Trophoblast cell (in vitro differentiated cells and primary cell): ENCODE measurements at regions not wholly inside any gene's neighbourhood (a gene's known extent, or its start where the extent isn't known, plus 50 kb on each side); places are given as distances from the start of the nearest gene placed in this dataset.

ENCODE experiments used
- DNase-seq, 2 donors: peaks; one replicate each; pipeline ENCODE4 v3.0.0-alpha.2; 2016
- H2AFZ ChIP-seq: 2 replicates; pipeline ENCODE4 v1.6.1; 2013; ENCODE audit warnings: low read length, moderate library complexity, mild to moderate bottlenecking; ENCODE audit not compliant: insufficient read depth, poor library complexity
- H2AK5ac ChIP-seq: 2 replicates; pipeline ENCODE4 v1.6.1; 2013; ENCODE audit warnings: mild to moderate bottlenecking, low read length
- H2BK120ac ChIP-seq: 2 replicates; pipeline ENCODE4 v1.6.1; 2013; ENCODE audit warnings: low read length, mild to moderate bottlenecking, moderate library complexity; ENCODE audit not compliant: insufficient read depth, poor library complexity
- H2BK12ac ChIP-seq: 2 replicates; pipeline ENCODE4 v1.6.1; 2013; ENCODE audit warnings: mild to moderate bottlenecking, low read length, moderate library complexity
- H2BK5ac ChIP-seq: 2 replicates; pipeline ENCODE4 v1.6.1; 2013; ENCODE audit warnings: low read length, low read depth, moderate library complexity, mild to moderate bottlenecking; ENCODE audit not compliant: poor library complexity
- H3K14ac ChIP-seq: 2 replicates; pipeline ENCODE4 v1.6.1; 2013; ENCODE audit warnings: mild to moderate bottlenecking, low read length
- H3K18ac ChIP-seq: 2 replicates; pipeline ENCODE4 v1.6.1; 2013; ENCODE audit warnings: mild to moderate bottlenecking, low read length
- H3K23ac ChIP-seq: 2 replicates; pipeline ENCODE4 v1.6.1; 2013; ENCODE audit warnings: low read length
- H3K27ac ChIP-seq: 2 replicates; pipeline ENCODE4 v1.5.1; 2013; ENCODE audit warnings: low read depth, mild to moderate bottlenecking, inconsistent platforms, low read length, moderate library complexity
- H3K27me3 ChIP-seq: 2 replicates; pipeline ENCODE4 v1.6.1; 2013; ENCODE audit warnings: inconsistent platforms, mild to moderate bottlenecking, low read length, moderate library complexity; ENCODE audit not compliant: insufficient read depth
- H3K36me3 ChIP-seq, 2 experiments: 1 replicate in 1 of 2; 2 replicates in 1 of 2; pipeline ENCODE4 v1.6.1; 2013; ENCODE audit warnings: low read length in 2 of 2, mild to moderate bottlenecking in 2 of 2, moderate library complexity in 1 of 2; ENCODE audit not compliant: insufficient read depth in 2 of 2, control insufficient read depth in 1 of 2
- H3K4ac ChIP-seq: 2 replicates; pipeline ENCODE4 v1.6.1; 2013; ENCODE audit warnings: low read depth, mild to moderate bottlenecking, low read length, moderate library complexity
- H3K4me1 ChIP-seq, 2 experiments: 1 replicate in 1 of 2; 2 replicates in 1 of 2; pipeline ENCODE4 v1.6.1; 2013; ENCODE audit warnings: low read length in 2 of 2, mild to moderate bottlenecking in 2 of 2, moderate library complexity in 1 of 2; ENCODE audit not compliant: insufficient read depth in 2 of 2, control insufficient read depth in 1 of 2
- H3K4me2 ChIP-seq: 2 replicates; pipeline ENCODE4 v1.6.1; 2013; ENCODE audit warnings: inconsistent platforms, mild to moderate bottlenecking, low read length, moderate library complexity
- H3K4me3 ChIP-seq: 2 replicates; pipeline ENCODE4 v1.5.1; 2013; ENCODE audit warnings: mild to moderate bottlenecking, low read depth, low read length, inconsistent platforms
- H3K79me1 ChIP-seq: one replicate; pipeline ENCODE4 v1.6.1; 2013; ENCODE audit warnings: low read length
- H3K79me2 ChIP-seq: 2 replicates; pipeline ENCODE4 v1.6.1; 2013; ENCODE audit warnings: low read length, mild to moderate bottlenecking; ENCODE audit not compliant: control insufficient read depth, insufficient read depth, poor library complexity
- H3K9ac ChIP-seq: 2 replicates; pipeline ENCODE4 v1.6.1; 2013; ENCODE audit warnings: mild to moderate bottlenecking, low read length
- H3K9me3 ChIP-seq: 2 replicates; pipeline ENCODE4 v1.6.1; 2013; ENCODE audit warnings: low read depth, mild to moderate bottlenecking, control low read depth, inconsistent platforms, low read length; ENCODE audit not compliant: insufficient read depth
- H4K12ac ChIP-seq: 2 replicates; pipeline ENCODE4 v1.6.1; 2013; ENCODE audit warnings: low read depth, mild to moderate bottlenecking, low read length, moderate library complexity
- H4K8ac ChIP-seq: 2 replicates; pipeline ENCODE4 v1.6.1; 2013; ENCODE audit warnings: low read depth, mild to moderate bottlenecking, low read length, moderate library complexity
- H4K91ac ChIP-seq: one replicate; pipeline ENCODE4 v1.6.1; 2013; ENCODE audit warnings: low read depth, mild to moderate bottlenecking, low read length, moderate library complexity
- WGBS: extraction: QIAGEN DNeasy Blood & Tissue Kit; methylation state at CpG from one replicate; pipeline ENCODE4 v1.1.7; 2013; ENCODE audit warnings: missing lambda C conversion rate; ENCODE audit not compliant: insufficient read length, insufficient coverage; ENCODE audit errors: extremely low coverage; 5-methylcytosine and 5-hydroxymethylcytosine counted together

DNA sequence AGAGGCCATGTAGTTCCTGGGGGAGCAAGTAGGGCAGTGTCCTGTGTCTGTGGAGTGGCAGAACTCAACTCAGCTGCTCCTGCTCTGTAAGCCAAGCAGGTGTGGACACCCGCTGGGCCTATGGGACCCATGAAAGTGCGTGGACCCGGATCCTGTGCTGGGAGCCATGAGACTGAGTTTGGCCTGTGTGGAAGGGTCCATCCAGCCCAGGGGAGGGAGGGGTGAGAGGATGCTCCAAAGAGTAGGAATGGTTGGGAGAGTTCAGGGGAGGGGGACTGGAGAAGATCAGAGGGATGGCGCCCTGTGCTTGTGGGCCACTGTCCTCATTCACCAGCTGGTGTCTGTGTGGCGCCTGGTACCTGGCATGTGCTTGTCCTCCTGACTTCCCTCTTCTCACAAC, 226.4 kb upstream of the HS6ST1 start:
- H2BK12ac ChIP-seq, result no peak overlapping the region
- no CpG with 5 or more reads among the region's 5 CpGs for WGBS
- no peak overlapping the region for H3K4ac ChIP-seq
- no peak overlapping the region for H3K4me3 ChIP-seq
- H3K79me1 ChIP-seq, result peaks cover 8% of the 10 kb centered on the region
- H3K36me3 ChIP-seq, result no peaks in the 10 kb centered on the region
- no peak overlapping the region for H3K14ac ChIP-seq
- no peak overlapping the region for H2BK120ac ChIP-seq
- no peak overlapping the region for H4K8ac ChIP-seq
- DNase-seq, result no peak
- no peak overlapping the region for H2BK5ac ChIP-seq
- peak overlapping the region; percentile 67 for H2AK5ac ChIP-seq
- no peak overlapping the region for H3K23ac ChIP-seq
- peaks cover 2% of the 10 kb centered on the region for H3K9me3 ChIP-seq
- H3K27me3 ChIP-seq, result no peaks in the 10 kb centered on the region
- no peak overlapping the region for H4K91ac ChIP-seq
- peaks cover 20 to 42% of the 10 kb centered on the region in 2 experiments for H3K4me1 ChIP-seq
- no peak overlapping the region for H2AFZ ChIP-seq
- no peak overlapping the region for H3K27ac ChIP-seq
- H4K12ac ChIP-seq, result no peak overlapping the region
- H3K4me2 ChIP-seq, result no peak overlapping the region
- H3K9ac ChIP-seq, result no peak overlapping the region
- H3K18ac ChIP-seq, result no peak overlapping the region
- no peaks in the 10 kb centered on the region for H3K79me2 ChIP-seq

DNA sequence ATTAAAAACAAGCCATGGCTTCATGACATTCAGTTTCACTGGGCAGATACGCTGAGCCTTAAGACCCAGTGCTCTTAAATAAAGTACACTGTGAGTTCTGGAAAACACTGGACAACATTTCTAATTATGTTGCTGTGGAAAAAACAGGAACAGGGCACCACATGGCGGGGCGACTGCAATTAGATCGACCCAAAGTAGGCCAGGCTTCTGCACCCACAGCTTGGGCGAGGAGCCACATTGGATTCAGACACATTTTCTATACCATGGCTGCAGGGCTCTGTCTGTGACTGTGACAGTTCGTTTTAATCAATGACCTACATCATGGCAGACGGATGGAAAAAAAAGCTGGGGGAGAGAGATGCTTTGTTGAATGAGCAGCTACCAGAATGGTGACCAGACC, 227.2 kb upstream of the HS6ST1 start:
- H4K12ac ChIP-seq, result no peak overlapping the region
- H2BK12ac ChIP-seq, result no peak overlapping the region
- H2BK120ac ChIP-seq, result no peak overlapping the region
- no peak overlapping the region for H4K91ac ChIP-seq
- H3K4ac ChIP-seq, result no peak overlapping the region
- H4K8ac ChIP-seq, result no peak overlapping the region
- H3K14ac ChIP-seq, result no peak overlapping the region
- H3K4me2 ChIP-seq, result no peak overlapping the region
- H3K18ac ChIP-seq, result no peak overlapping the region
- peaks cover 23 to 45% of the 10 kb centered on the region in 2 experiments for H3K4me1 ChIP-seq
- H3K36me3 ChIP-seq, result no peaks in the 10 kb centered on the region
- H3K23ac ChIP-seq, result no peak overlapping the region
- H3K79me2 ChIP-seq, result no peaks in the 10 kb centered on the region
- no peak overlapping the region for H3K9ac ChIP-seq
- no peak overlapping the region for H3K27ac ChIP-seq
- no peaks in the 10 kb centered on the region for H3K27me3 ChIP-seq
- H2AK5ac ChIP-seq, result no peak overlapping the region
- DNase-seq, result no peak
- H2AFZ ChIP-seq, result no peak overlapping the region
- peaks cover 2% of the 10 kb centered on the region for H3K9me3 ChIP-seq
- no peak overlapping the region for H2BK5ac ChIP-seq
- peaks cover 8% of the 10 kb centered on the region for H3K79me1 ChIP-seq
- no CpG with 5 or more reads among the region's 7 CpGs for WGBS
- H3K4me3 ChIP-seq, result no peak overlapping the region

DNA sequence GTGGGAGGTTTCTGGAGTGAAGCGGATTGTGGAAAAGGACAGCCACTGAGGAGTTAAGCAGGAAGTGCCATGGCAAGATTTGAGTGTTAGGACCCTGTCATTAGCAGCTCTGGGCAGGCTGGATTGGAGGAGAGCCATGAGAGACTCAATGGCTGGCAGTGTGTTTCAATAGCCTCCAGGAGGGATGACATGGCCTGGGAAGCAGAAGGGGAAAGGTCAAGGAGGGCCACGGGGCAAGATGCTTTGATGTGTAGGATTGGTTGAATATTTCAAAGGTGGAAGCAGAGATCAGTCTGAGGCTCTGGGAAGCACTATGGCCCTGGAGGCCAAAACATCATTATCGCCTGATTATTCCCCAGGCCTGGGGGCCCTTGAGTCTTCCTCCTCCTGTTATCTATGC, 229.0 kb upstream of the HS6ST1 start:
- no peak overlapping the region for H3K23ac ChIP-seq
- H2AFZ ChIP-seq, result no peak overlapping the region
- H3K9me3 ChIP-seq, result peaks cover 2% of the 10 kb centered on the region
- H2BK5ac ChIP-seq, result no peak overlapping the region
- H2BK12ac ChIP-seq, result no peak overlapping the region
- no peak overlapping the region for H3K9ac ChIP-seq
- H4K12ac ChIP-seq, result no peak overlapping the region
- WGBS, result no CpG with 5 or more reads among the region's 3 CpGs
- no peaks in the 10 kb centered on the region for H3K27me3 ChIP-seq
- DNase-seq, result peak; percentile 35 to 42
- H3K79me2 ChIP-seq, result no peaks in the 10 kb centered on the region
- no peak overlapping the region for H2AK5ac ChIP-seq
- H3K4me1 ChIP-seq, result peaks cover 21 to 43% of the 10 kb centered on the region in 2 experiments
- H2BK120ac ChIP-seq, result no peak overlapping the region
- no peak overlapping the region for H3K27ac ChIP-seq
- no peak overlapping the region for H4K91ac ChIP-seq
- no peak overlapping the region for H3K18ac ChIP-seq
- peaks cover 8% of the 10 kb centered on the region for H3K79me1 ChIP-seq
- H3K36me3 ChIP-seq, result no peaks in the 10 kb centered on the region
- no peak overlapping the region for H3K14ac ChIP-seq
- no peak overlapping the region for H3K4me2 ChIP-seq
- no peak overlapping the region for H3K4ac ChIP-seq
- no peak overlapping the region for H4K8ac ChIP-seq
- no peak overlapping the region for H3K4me3 ChIP-seq

DNA sequence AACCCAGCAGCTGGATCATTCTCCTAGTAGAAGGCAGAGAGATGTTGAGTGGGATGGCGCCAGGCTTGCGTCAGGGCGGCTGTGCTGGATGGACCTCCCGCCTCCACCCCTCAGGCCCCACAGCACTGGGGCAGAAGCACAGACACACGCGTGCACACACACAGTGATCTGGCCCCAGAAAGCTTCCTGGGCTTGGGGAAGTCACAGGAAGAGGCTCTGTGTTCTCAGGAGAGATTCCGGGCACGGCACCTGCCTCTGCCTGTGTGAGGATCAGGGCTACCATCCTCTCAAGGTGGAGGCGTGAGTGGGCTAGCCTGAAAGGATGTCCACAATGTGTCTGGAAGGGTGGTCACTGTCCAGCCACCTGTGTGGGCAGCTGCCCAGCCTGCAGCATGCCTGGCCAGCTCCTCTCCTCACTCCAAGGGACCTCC, 229.8 kb upstream of the HS6ST1 start:
- H4K12ac ChIP-seq, result no peak overlapping the region
- no peak overlapping the region for H3K9ac ChIP-seq
- peaks cover 2% of the 10 kb centered on the region for H3K9me3 ChIP-seq
- no peak overlapping the region for H4K8ac ChIP-seq
- peaks cover 6% of the 10 kb centered on the region for H3K79me1 ChIP-seq
- H2BK120ac ChIP-seq, result no peak overlapping the region
- H2AK5ac ChIP-seq, result peak overlapping the region; percentile 56
- H3K4me3 ChIP-seq, result no peak overlapping the region
- no peak overlapping the region for H3K27ac ChIP-seq
- H3K23ac ChIP-seq, result no peak overlapping the region
- H2AFZ ChIP-seq, result no peak overlapping the region
- peak overlapping the region; percentile 54 for H2BK12ac ChIP-seq
- no CpG with 5 or more reads among the region's 9 CpGs for WGBS
- H4K91ac ChIP-seq, result no peak overlapping the region
- no peak overlapping the region for H3K4me2 ChIP-seq
- H3K36me3 ChIP-seq, result no peaks in the 10 kb centered on the region
- H3K14ac ChIP-seq, result no peak overlapping the region
- H3K4me1 ChIP-seq, result peaks cover 17 to 40% of the 10 kb centered on the region in 2 experiments
- no peaks in the 10 kb centered on the region for H3K79me2 ChIP-seq
- H3K27me3 ChIP-seq, result no peaks in the 10 kb centered on the region
- no peak overlapping the region for H2BK5ac ChIP-seq
- H3K4ac ChIP-seq, result no peak overlapping the region
- H3K18ac ChIP-seq, result no peak overlapping the region
- DNase-seq, result no peak
